Activated T-cell treated with anti-CD3 and anti-CD28 coated beads, Interleukin-2, amount 50 U/mL, for 72 hours (primary cell): ENCODE measurements at regions not wholly inside any gene's neighbourhood (a gene's known extent, or its start where the extent isn't known, plus 50 kb on each side); places are given as distances from the start of the nearest gene placed in this dataset.
"Not testable (repeated sequence)": the region's sequence is repeated elsewhere in the genome, so short reads cannot be mapped to it uniquely, and the experiment has no call there.

Experiments used
- ATAC-seq, 2 donors: fragments of 150-1000 bp; cut with Tn5 transposase; replicated peaks in 1 of 2; 2 replicates each; pipeline ENCODE4 v1.10.0; 2021; ENCODE audit warnings: moderate library complexity in 2 of 2, mild to moderate bottlenecking in 1 of 2
- DNase-seq, 2 donors: peaks; one replicate each; pipeline ENCODE4 v3.0.0; 2021 to 2022; ENCODE audit warnings: mixed read lengths in 1 of 2
- H3K27ac Mint-ChIP-seq: one replicate; pipeline ENCODE4 v1.8.0; 2022; ENCODE audit warnings: mild to moderate bottlenecking, moderate library complexity, mixed read lengths
- H3K27me3 Mint-ChIP-seq: one replicate; pipeline ENCODE4 v1.8.0; 2022; ENCODE audit warnings: low read depth, mixed read lengths
- H3K36me3 Mint-ChIP-seq, 2 donors: one replicate each; pipeline ENCODE4 v1.8.0; 2022; ENCODE audit warnings: mixed read lengths in 2 of 2, mild to moderate bottlenecking in 1 of 2; ENCODE audit not compliant: insufficient read depth in 2 of 2
- H3K4me1 Mint-ChIP-seq: one replicate; pipeline ENCODE4 v1.8.0; 2022; ENCODE audit warnings: low read depth, mixed read lengths
- H3K4me3 Mint-ChIP-seq, 2 donors: one replicate each; pipeline ENCODE4 v1.8.0; 2022; ENCODE audit warnings: mild to moderate bottlenecking in 2 of 2, mixed read lengths in 2 of 2, moderate library complexity in 2 of 2
- H3K9me3 Mint-ChIP-seq, 2 donors: one replicate each; pipeline ENCODE4 v1.8.0; 2022; ENCODE audit warnings: mixed read lengths in 2 of 2

DNA sequence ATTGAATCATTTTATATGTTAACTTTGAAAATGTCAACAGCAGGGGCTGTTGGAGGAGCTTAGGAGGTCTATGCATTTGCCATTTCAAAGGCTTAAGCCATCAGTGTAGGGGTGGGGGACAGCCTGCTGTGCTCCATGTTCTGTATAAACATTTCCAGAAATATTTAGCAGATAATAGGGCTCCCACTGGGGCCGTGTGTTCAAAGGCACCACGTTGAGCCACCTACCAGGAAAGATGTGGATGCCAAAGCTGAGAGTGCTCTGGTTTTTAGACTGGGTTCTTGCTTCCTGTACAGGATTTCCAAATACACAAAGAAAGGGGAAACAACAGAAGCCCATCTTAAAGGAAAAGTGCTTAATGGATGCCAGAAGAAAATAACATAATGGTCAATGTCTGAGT is 219.5 kb downstream of the CENPC start:
- Mint-ChIP-seq H3K27ac (no peak overlapping the region), H3K9me3 (no peaks in the 10 kb centered on the region), H3K36me3 (no peaks in the 10 kb centered on the region), H3K27me3 (peaks cover 20% of the 10 kb centered on the region), H3K4me1 (no peaks in the 10 kb centered on the region), H3K4me3 (no peak overlapping the region)
- DNase-seq = no peak
- ATAC-seq = no peak

DNA sequence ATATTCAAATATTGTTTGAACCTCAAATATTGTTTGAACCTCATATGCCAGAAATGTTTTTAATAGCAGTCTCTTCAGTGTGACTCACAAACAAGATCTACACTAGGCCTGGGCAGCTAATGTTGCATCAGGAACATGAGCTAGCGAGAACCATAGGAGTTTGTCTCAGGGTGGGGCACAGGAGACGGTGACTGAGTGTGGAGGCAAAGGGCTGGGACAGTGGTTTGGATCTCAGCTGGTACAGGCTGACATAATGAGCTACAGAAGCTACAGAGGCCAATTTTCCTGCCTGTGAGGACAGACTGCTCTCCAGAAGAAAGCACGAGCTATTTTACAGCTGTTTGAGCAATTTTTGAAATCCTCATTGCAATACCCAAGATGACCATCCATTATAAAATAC is 224.7 kb downstream of the CENPC start:
- H3K36me3 Mint-ChIP-seq = no peaks in the 10 kb centered on the region
- no peak overlapping the region for H3K27ac Mint-ChIP-seq
- no peaks in the 10 kb centered on the region for H3K9me3 Mint-ChIP-seq
- H3K4me1 Mint-ChIP-seq = no peaks in the 10 kb centered on the region
- H3K4me3 Mint-ChIP-seq = no peak overlapping the region
- H3K27me3 Mint-ChIP-seq = peaks cover 5% of the 10 kb centered on the region
- ATAC-seq = no peak
- DNase-seq = no peak

DNA sequence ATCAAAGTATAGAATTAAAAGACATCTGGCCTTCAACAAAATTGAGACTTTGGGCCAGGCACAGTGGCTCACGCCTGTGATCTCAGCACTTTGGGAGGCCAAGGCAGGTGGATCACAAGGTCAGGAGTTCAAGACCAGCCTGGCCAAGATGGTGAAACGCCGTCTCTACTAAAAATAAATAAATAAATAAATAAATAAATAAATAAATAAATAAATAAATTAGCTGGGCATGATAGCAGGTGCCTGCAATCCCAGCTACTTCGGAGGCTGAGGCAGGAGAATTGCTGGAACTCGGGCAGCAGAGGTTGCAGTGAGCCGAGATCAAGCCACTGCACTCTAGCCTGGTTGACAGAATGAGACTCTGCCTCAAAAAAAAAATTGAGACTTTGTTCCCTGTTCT is 225.7 kb downstream of the CENPC start:
- not testable (repeated sequence) for H3K27me3 Mint-ChIP-seq, H3K36me3 Mint-ChIP-seq, ATAC-seq, H3K9me3 Mint-ChIP-seq, H3K4me1 Mint-ChIP-seq, H3K4me3 Mint-ChIP-seq, H3K27ac Mint-ChIP-seq, DNase-seq

DNA sequence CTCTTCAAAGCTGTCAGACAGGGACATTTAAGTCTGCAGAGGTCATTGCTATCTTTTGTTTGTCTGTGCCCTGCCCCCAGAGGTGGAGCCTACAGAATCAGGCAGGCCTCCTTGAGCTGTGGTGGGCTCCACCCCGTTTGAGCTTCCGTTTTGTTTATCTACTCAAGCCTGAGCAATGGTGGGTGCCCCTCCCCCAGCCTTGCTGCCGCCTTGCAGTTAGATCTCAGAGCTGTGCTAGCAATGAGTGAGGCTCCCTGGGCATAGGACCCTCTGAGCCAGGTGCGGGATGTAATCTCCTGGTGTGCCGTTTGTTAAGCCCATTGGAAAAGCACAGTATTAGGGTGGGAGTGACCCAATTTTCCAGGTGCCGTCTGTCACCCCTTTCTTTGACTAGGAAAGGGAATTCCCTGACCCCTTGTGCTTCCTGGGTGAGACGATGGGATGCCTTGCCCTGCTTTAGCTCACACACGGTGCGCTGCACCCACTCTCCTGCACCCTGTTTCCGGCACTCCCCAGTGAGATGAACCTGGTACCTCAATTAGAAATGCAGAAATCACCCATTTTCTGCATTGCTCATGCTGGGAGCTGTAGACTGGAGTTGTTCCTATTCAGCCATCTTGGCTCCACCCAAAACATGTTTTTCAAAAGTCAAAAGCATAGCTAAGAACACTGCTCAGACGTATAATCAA is 244.7 kb downstream of the CENPC start:
- not testable (repeated sequence) for H3K27me3 Mint-ChIP-seq, H3K4me3 Mint-ChIP-seq, ATAC-seq, H3K4me1 Mint-ChIP-seq, H3K27ac Mint-ChIP-seq, H3K36me3 Mint-ChIP-seq, DNase-seq, H3K9me3 Mint-ChIP-seq

DNA sequence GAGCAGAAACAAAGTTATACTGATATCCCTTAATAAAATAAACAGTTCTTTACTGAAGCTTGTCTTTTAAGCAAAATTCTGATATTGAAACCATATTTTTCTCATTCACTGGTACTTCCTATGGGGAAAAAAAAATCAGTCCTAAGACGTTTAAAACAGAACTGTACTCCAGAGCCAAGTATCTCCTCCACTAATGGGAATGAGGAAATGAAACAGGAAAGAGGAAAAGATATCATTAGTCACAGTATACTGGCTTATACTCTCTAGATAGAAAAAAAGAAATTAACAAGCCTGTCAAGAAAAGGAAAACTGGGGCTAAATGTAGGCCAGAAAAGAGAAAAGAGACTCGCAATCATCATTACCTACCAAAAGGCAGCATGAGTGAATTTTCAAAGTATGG is 252.7 kb downstream of the CENPC start:
- no peak overlapping the region for H3K4me3 Mint-ChIP-seq
- DNase-seq = no peak
- no peaks in the 10 kb centered on the region for H3K36me3 Mint-ChIP-seq
- H3K9me3 Mint-ChIP-seq = peaks cover under 1 to 2% of the 10 kb centered on the region in 2 donors
- no peak overlapping the region for H3K27ac Mint-ChIP-seq
- no peak for ATAC-seq
- no peaks in the 10 kb centered on the region for H3K4me1 Mint-ChIP-seq
- H3K27me3 Mint-ChIP-seq = no peaks in the 10 kb centered on the region

DNA sequence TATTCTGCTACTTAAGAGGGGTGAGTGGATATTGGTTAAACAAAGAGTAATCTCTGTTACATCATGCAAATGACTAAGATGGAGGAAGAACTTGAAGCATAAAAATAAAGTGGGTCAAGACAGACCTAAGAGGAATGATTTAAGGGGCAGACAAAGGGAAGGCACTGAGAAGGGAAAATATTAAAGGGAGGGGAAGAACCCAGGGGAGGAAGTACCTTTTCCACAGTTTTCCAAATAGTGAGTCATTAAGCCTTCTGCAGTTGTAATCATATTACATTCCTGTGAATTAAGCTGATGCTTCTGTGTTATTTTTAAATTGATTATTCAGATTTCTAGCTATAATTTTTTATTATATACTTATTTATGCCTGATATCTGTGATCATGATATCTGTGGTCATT is 253.3 kb downstream of the CENPC start:
- ATAC-seq (no peak), DNase-seq (no peak)
- H3K4me1 Mint-ChIP-seq = no peaks in the 10 kb centered on the region
- no peaks in the 10 kb centered on the region for H3K27me3 Mint-ChIP-seq
- H3K4me3 Mint-ChIP-seq = no peak overlapping the region
- H3K9me3 Mint-ChIP-seq = peaks cover 0 to 2% of the 10 kb centered on the region in 2 donors
- H3K27ac Mint-ChIP-seq = no peak overlapping the region
- no peaks in the 10 kb centered on the region for H3K36me3 Mint-ChIP-seq

DNA sequence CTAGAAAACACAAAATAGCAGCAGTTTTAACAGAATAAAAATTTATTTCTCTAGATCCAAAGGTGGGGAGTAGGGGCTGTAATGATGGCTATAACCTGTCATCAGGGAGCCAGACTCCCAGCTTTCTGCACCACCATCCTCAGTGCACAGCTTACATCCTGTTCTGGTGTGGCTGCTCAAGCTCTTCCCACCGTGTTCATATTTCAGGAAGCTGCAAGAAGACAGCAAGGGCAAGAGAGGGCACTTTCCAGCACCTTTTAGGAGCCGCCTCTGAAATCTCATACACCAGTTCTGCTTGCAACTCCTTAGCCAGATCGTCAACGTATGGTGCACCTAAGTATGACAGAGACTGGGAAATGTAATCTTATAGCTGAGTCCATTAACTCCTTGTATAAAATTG is 253.7 kb downstream of the CENPC start:
- no peak overlapping the region for H3K27ac Mint-ChIP-seq
- H3K9me3 Mint-ChIP-seq = peaks cover 0 to 2% of the 10 kb centered on the region in 2 donors
- H3K36me3 Mint-ChIP-seq = no peaks in the 10 kb centered on the region
- H3K4me3 Mint-ChIP-seq = no peak overlapping the region
- H3K27me3 Mint-ChIP-seq = no peaks in the 10 kb centered on the region
- H3K4me1 Mint-ChIP-seq = no peaks in the 10 kb centered on the region
- no peak for DNase-seq
- no peak for ATAC-seq

DNA sequence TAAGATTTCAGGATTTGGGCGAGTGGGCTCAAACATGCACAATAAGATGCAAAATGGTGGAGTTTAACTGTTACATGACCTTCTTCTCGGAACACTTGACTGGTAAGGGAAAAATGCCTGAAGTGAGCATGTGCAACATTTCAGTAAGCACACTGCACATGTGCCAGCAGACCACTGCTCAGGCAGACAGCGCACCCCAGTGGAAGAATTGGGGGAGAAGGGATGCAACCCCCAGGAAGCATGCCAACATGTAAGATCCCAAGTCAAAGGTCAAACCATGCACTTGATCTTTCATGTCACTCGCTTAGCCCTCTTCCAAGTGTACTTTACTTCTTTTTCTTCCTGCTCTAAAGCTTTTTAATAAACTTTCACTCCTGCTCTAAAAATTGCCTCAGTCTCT is 256.3 kb downstream of the CENPC start:
- no peak overlapping the region for H3K4me3 Mint-ChIP-seq
- H3K4me1 Mint-ChIP-seq = no peaks in the 10 kb centered on the region
- DNase-seq (peak; percentile 18 to 30), ATAC-seq (no peak)
- H3K9me3 Mint-ChIP-seq = peaks cover 0 to 2% of the 10 kb centered on the region in 2 donors
- H3K27ac Mint-ChIP-seq = no peak overlapping the region
- no peaks in the 10 kb centered on the region for H3K27me3 Mint-ChIP-seq
- H3K36me3 Mint-ChIP-seq = no peaks in the 10 kb centered on the region

DNA sequence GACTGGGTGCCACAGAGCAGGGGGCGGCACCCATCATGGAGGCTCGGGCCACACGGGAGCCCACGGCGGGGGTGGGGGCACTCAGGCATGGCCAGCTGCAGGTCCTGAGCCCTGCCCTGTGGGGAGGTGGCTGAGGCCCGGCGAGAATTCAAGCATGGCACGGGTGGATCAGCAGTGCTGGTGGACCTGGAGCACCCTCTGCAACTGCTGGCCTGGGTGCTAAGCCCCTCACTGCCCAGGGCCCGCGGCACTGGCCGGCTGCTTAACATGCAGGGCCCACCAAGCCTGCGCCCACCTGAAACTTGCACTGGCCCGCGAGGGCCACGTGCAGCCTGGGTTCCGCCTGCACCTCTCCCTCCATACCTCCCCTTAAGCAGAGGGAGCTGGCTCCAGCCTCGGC is 258.6 kb downstream of the CENPC start:
- Mint-ChIP-seq H3K4me3 (no peak overlapping the region), H3K4me1 (no peaks in the 10 kb centered on the region), H3K36me3 (no peaks in the 10 kb centered on the region), H3K9me3 (no peaks in the 10 kb centered on the region), H3K27me3 (no peaks in the 10 kb centered on the region), H3K27ac (no peak overlapping the region)
- DNase-seq = no peak
- peak in 1 of 2 donors; percentile 7 for ATAC-seq

DNA sequence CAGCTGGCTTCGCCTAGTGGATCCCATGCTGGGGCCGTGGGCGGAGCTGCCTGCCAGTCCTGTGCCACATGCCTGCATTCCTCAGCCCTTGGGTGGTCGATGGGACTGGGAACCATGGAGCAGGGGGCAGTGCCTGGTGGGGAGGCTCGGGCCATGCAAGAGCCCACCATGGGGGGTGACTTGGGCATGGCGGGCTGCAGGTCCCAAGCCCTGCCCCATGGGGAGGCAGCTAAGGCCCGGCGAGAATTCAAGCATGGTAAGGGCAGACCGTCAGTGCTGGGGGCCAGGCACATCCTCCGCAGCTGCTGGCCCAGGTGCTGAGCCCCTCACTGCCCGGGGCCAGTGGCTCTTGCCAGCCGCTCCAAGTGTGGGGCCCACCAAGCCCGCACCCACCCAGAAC is 262.6 kb downstream of the CENPC start:
- DNase-seq (no peak), ATAC-seq (no peak)

DNA sequence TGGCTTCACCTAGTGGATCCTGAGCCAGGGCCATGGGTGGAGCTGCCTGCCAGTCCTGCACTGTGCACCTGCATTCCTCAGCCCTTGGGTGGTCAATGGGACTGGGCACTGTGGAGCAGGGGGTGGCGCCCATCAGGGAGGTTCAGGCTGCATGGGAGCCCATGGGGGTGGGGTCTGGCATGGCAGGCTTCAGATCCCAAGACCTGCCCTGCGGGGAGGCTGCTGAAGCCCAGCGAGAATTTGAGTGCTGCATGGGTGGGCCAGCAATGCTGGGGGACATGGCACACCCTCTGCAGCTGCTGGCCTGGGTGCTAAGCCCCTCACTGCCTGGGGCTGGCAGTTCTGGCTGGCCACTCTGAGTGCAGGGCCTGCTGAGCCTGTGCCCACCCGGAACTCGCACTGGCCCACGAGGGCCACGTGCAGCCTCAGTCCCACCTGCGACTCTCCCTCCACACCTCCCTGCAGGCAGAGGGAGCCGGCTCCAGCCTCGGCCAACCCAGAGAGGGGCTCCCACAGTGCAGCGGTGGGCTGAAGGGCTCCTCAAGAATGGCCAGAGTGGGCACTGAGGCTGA is 270.0 kb downstream of the CENPC start:
- ATAC-seq (no peak), DNase-seq (no peak)
- H3K27me3 Mint-ChIP-seq = peaks cover 6% of the 10 kb centered on the region
- H3K4me3 Mint-ChIP-seq = no peak overlapping the region
- H3K4me1 Mint-ChIP-seq = no peaks in the 10 kb centered on the region
- H3K9me3 Mint-ChIP-seq = peaks cover 6 to 13% of the 10 kb centered on the region in 2 donors
- H3K27ac Mint-ChIP-seq = no peak overlapping the region
- peaks cover 0 to 3% of the 10 kb centered on the region in 2 donors for H3K36me3 Mint-ChIP-seq

More for the DNA sequence above, 262.6 kb downstream of the CENPC start:
- Mint-ChIP-seq H3K4me1 (no peaks in the 10 kb centered on the region), H3K36me3 (no peaks in the 10 kb centered on the region), H3K27ac (no peak overlapping the region), H3K9me3 (no peaks in the 10 kb centered on the region), H3K4me3 (no peak overlapping the region), H3K27me3 (no peaks in the 10 kb centered on the region)

DNA sequence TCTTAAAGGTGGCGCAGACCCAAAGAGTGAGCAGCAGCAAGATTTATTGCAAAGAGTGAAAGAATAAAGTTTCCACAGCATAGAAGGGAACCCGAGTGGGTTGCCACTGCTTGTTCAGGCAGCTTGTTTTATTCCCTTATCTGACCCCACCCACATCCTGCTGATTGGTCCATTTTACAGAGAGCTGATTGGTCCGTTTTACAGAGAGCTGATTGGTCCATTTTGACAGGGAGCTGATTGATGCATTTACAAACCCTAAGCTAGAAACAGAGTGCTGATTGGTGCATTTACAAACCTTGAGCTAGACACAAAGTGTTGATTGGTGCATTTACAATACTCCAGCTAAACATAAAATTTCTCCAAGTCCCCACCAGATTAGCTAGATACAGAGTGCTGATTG is 270.6 kb downstream of the CENPC start:
- not testable (repeated sequence) for H3K36me3 Mint-ChIP-seq

DNA sequence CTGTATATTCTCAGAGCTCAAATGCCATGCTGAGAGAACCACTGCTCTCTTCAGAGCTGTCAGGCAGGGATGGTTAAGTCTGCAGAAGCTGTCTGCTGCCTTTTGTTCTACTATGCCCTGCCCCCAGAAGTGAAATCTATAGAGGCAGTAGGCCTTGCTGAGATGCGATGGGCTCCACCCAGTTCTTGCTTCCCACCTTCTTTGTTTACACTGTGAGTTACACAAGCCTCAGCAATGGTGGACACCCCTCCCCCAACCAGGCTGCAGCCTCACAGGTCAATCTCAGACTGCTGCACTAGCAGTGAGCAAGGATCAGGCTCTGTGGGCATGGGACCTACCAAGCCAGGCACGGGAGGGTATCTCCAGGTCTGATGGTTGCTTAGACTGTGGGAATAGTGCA is 271.6 kb downstream of the CENPC start:
- ATAC-seq (no peak), DNase-seq (no peak)
- peaks cover 0 to 3% of the 10 kb centered on the region in 2 donors for H3K36me3 Mint-ChIP-seq
- no peak overlapping the region for H3K4me3 Mint-ChIP-seq
- H3K9me3 Mint-ChIP-seq = peaks cover 6 to 15% of the 10 kb centered on the region in 2 donors
- H3K27me3 Mint-ChIP-seq = peaks cover 6% of the 10 kb centered on the region
- no peak overlapping the region for H3K27ac Mint-ChIP-seq
- H3K4me1 Mint-ChIP-seq = no peaks in the 10 kb centered on the region

More for the DNA sequence above, 270.6 kb downstream of the CENPC start:
- H3K4me1 Mint-ChIP-seq, H3K4me3 Mint-ChIP-seq, H3K27me3 Mint-ChIP-seq, H3K27ac Mint-ChIP-seq, DNase-seq, ATAC-seq: not testable (repeated sequence)
- H3K9me3 Mint-ChIP-seq = peaks cover 6 to 13% of the 10 kb centered on the region in 2 donors

DNA sequence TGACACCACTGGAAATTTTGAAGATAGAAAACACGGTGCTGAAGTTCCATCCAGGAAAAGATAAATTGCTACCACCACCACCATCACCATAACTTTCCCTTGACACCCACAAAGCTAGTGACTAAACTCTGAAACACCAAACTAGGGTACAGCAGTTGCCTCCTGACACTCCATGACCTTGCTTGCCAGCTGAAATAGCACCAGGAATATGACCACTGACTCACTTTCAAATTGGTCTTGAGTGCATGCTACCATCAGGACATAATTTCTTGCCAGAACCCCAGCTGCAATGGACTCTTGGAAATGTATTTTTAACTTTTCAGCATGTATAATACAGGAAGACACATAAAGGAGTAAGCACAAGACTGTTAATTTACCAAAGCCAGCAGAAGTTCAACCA is 283.3 kb downstream of the CENPC start:
- H3K27me3 Mint-ChIP-seq = peaks cover 6% of the 10 kb centered on the region
- no peak for DNase-seq
- no peak overlapping the region for H3K27ac Mint-ChIP-seq
- no peaks in the 10 kb centered on the region for H3K4me1 Mint-ChIP-seq
- H3K36me3 Mint-ChIP-seq = no peaks in the 10 kb centered on the region
- no peaks in the 10 kb centered on the region for H3K9me3 Mint-ChIP-seq
- ATAC-seq = no peak
- H3K4me3 Mint-ChIP-seq = no peak overlapping the region
